Liver (tissue), 8 donors: ENCODE measurements at regions not wholly inside any gene's neighbourhood (a gene's known extent, or its start where the extent isn't known, plus 50 kb on each side); places are given as distances from the start of the nearest gene placed in this dataset.

Experiments used
- DNase-seq: peaks from one replicate; pipeline ENCODE4 v3.0.0-alpha.2; 2017; ENCODE audit warnings: low spot score
- H3K27ac ChIP-seq, 2 donors: one replicate each; pipeline ENCODE4 v1.7.0; 2013; ENCODE audit warnings: inconsistent platforms in 2 of 2, low read length in 2 of 2, control low read depth in 1 of 2, low read depth in 1 of 2, mild to moderate bottlenecking in 1 of 2
- H3K27me3 ChIP-seq, 4 donors: one replicate each; pipeline versions ENCODE4 v1.6.1 to v1.7.0; 2013; ENCODE audit warnings: low read length in 3 of 4, inconsistent platforms in 1 of 4, mild to moderate bottlenecking in 1 of 4, moderate library complexity in 1 of 4; ENCODE audit not compliant: control insufficient read depth in 4 of 4, insufficient read depth in 4 of 4
- H3K36me3 ChIP-seq, 4 donors: one replicate each; pipeline versions ENCODE4 v1.6.1 to v1.7.0; 2013; ENCODE audit warnings: low read length in 3 of 4, mild to moderate bottlenecking in 3 of 4, low read depth in 1 of 4, moderate library complexity in 1 of 4; ENCODE audit not compliant: control insufficient read depth in 4 of 4, insufficient read depth in 3 of 4
- H3K4me1 ChIP-seq, 4 donors: one replicate each; pipeline versions ENCODE4 v1.6.1 to v1.7.0; 2013; ENCODE audit warnings: low read length in 3 of 4, mild to moderate bottlenecking in 3 of 4, moderate library complexity in 1 of 4; ENCODE audit not compliant: control insufficient read depth in 4 of 4, insufficient read depth in 4 of 4
- H3K4me3 ChIP-seq, 3 donors: one replicate each; pipeline versions ENCODE4 v1.6.1 to v1.7.0; 2013; ENCODE audit warnings: low read length in 3 of 3, control low read depth in 1 of 3, low read depth in 1 of 3, mild to moderate bottlenecking in 1 of 3
- H3K9ac ChIP-seq, 2 donors: one replicate each; pipeline ENCODE4 v1.7.0; 2013; ENCODE audit warnings: low read length in 2 of 2, mild to moderate bottlenecking in 2 of 2, moderate library complexity in 2 of 2, control low read depth in 1 of 2, low read depth in 1 of 2
- H3K9me3 ChIP-seq, 4 donors: one replicate each; pipeline versions ENCODE4 v1.6.1 to v1.7.0; 2013; ENCODE audit warnings: low read length in 3 of 4; ENCODE audit not compliant: control insufficient read depth in 4 of 4
- ATF3 ChIP-seq: IDR thresholded peaks from 2 replicates; pipeline ENCODE4 v1.6.1; 2016; ENCODE audit warnings: antibody characterized with exemption
- CTCF ChIP-seq: fragments of 150-350 bp; IDR thresholded peaks from 2 replicates; pipeline ENCODE4 v1.5.1; 2017; ENCODE audit warnings: improper control_type of control experiment, low read depth, low read length; ENCODE audit not compliant: missing input control
- EGR1 ChIP-seq, 2 donors: IDR thresholded peaks; 2 replicates each; pipeline ENCODE4 v1.6.1; 2016 to 2018; ENCODE audit warnings: antibody characterized with exemption in 2 of 2, low read depth in 2 of 2
- FOXA1 ChIP-seq: IDR thresholded peaks from 2 replicates; pipeline ENCODE4 v1.6.1; 2016; ENCODE audit warnings: antibody characterized with exemption
- FOXA2 ChIP-seq: IDR thresholded peaks from 2 replicates; pipeline ENCODE4 v1.6.1; 2016; ENCODE audit warnings: antibody characterized with exemption
- GABPA ChIP-seq, 2 donors: IDR thresholded peaks in 1 of 2; conservative IDR thresholded peaks in 1 of 2; 2 replicates each; pipeline ENCODE4 v1.6.1; 2016; ENCODE audit warnings: antibody characterized with exemption in 2 of 2, mild to moderate bottlenecking in 1 of 2, moderate library complexity in 1 of 2
- HNF4A ChIP-seq, 2 donors: conservative IDR thresholded peaks; 2 replicates each; pipeline ENCODE4 v1.6.1; 2016; ENCODE audit warnings: antibody characterized with exemption in 2 of 2, mild to moderate bottlenecking in 2 of 2
- HNF4G ChIP-seq: IDR thresholded peaks from 2 replicates; pipeline ENCODE4 v1.6.1; 2016; ENCODE audit warnings: antibody characterized with exemption
- JUND ChIP-seq, 2 donors: IDR thresholded peaks; 2 replicates each; pipeline ENCODE4 v1.6.1; 2016; ENCODE audit warnings: antibody characterized with exemption in 2 of 2
- MAX ChIP-seq: IDR thresholded peaks from 2 replicates; pipeline ENCODE4 v1.6.1; 2016; ENCODE audit warnings: antibody characterized with exemption
- NR2F2 ChIP-seq: IDR thresholded peaks from 2 replicates; pipeline ENCODE4 v1.6.1; 2016; ENCODE audit warnings: antibody characterized with exemption
- RAD21 ChIP-seq, 2 donors: IDR thresholded peaks; 2 replicates each; pipeline ENCODE4 v1.6.1; 2016; ENCODE audit warnings: antibody characterized with exemption in 2 of 2, mild to moderate bottlenecking in 2 of 2
- REST ChIP-seq: IDR thresholded peaks from 2 replicates; pipeline ENCODE4 v1.6.1; 2016; ENCODE audit warnings: antibody characterized with exemption, mild to moderate bottlenecking
- RXRA ChIP-seq, 2 donors: IDR thresholded peaks; 2 replicates each; pipeline ENCODE4 v1.6.1; 2017 to 2018; ENCODE audit warnings: antibody characterized with exemption in 2 of 2, mild to moderate bottlenecking in 1 of 2
- SP1 ChIP-seq: IDR thresholded peaks from 2 replicates; pipeline ENCODE4 v1.6.1; 2018; ENCODE audit warnings: antibody characterized with exemption, mild to moderate bottlenecking
- TAF1 ChIP-seq: conservative IDR thresholded peaks from 2 replicates; pipeline ENCODE4 v1.6.1; 2016; ENCODE audit warnings: antibody characterized with exemption, mild to moderate bottlenecking
- YY1 ChIP-seq: IDR thresholded peaks from 2 replicates; pipeline ENCODE4 v1.6.1; 2016; ENCODE audit warnings: antibody characterized with exemption, mild to moderate bottlenecking
- ZBTB33 ChIP-seq: IDR thresholded peaks from 2 replicates; pipeline ENCODE4 v1.6.1; 2016; ENCODE audit warnings: antibody characterized with exemption
- WGBS: extraction: QIAGEN DNeasy Blood & Tissue Kit; methylation state at CpG from one replicate; pipeline ENCODE4 v1.1.7; 2013; 5-methylcytosine and 5-hydroxymethylcytosine counted together
- donor health status: healthy.
- donor health status: healthy.
- donor health status: healthy.
- donor health status: healthy.
- donor health status: healthy.

- H3K27me3 ChIP-seq: no peaks in the 10 kb centered on the region
- H3K9me3 ChIP-seq: no peaks in the 10 kb centered on the region
- no peaks in the 10 kb centered on the region for H3K36me3 ChIP-seq
- no peak overlapping the region for H3K4me3 ChIP-seq
- DNase-seq: no peak
- TF ChIP-seq FOXA2 (no peak), FOXA1 (no peak), RXRA (IDR thresholded peaks at IDR 0.05) (no peak), YY1 (no peak)
- no peak overlapping the region for H3K9ac ChIP-seq
- H3K4me1 ChIP-seq: no peaks in the 10 kb centered on the region
- H3K27ac ChIP-seq: no peak overlapping the region
These were observed 870.5 kb upstream of the TSPY4 start for GRCh38 chrY:8466813-8467212.

- Histone ChIP-seq H3K9me3 (no peaks in the 10 kb centered on the region), H3K4me3 (no peak overlapping the region), H3K27me3 (no peaks in the 10 kb centered on the region), H3K9ac (no peak overlapping the region), H3K36me3 (no peaks in the 10 kb centered on the region), H3K4me1 (no peaks in the 10 kb centered on the region), H3K27ac (no peak overlapping the region)
- WGBS: 76% methylated on average over 2 of the region's 2 CpGs
- DNase-seq: no peak
- no peak for TF ChIP-seq FOXA2
- no peak for TF ChIP-seq ZBTB33
- TF ChIP-seq HNF4A (conservative IDR thresholded peaks at IDR 0.05): no peak
- TF ChIP-seq ATF3: no peak
- TF ChIP-seq NR2F2: no peak
- TF ChIP-seq CTCF: no peak
- TF ChIP-seq SP1: no peak
- TF ChIP-seq RAD21 (IDR thresholded peaks at IDR 0.05): no peak
- no peak for TF ChIP-seq MAX
- no peak for TF ChIP-seq YY1
- TF ChIP-seq RXRA (IDR thresholded peaks at IDR 0.05): no peak
- TF ChIP-seq GABPA (IDR thresholded peaks at IDR 0.05 in 1 of 2, conservative IDR thresholded peaks at IDR 0.05 in 1 of 2): no peak
- no peak for TF ChIP-seq EGR1 (IDR thresholded peaks at IDR 0.05; ENCODE audit: low read depth in 2 of 2)
- TF ChIP-seq HNF4G: no peak
- TF ChIP-seq FOXA1: no peak
- TF ChIP-seq JUND (IDR thresholded peaks at IDR 0.05): no peak
- TF ChIP-seq REST: no peak
- TF ChIP-seq TAF1: no peak
These were observed 867.0 kb upstream of the TSPY4 start for GRCh38 chrY:8470249-8470648.
